ENCODE measurements at regions not wholly inside any gene's neighbourhood (a gene's known extent, or its start where the extent isn't known, plus 50 kb on each side); places are given as distances from the start of the nearest gene placed in this dataset.

- no peak for DNase-seq
Measured at GRCh38 chr18:44258086-44258485, 422.6 kb upstream of the SETBP1 start.

DNA sequence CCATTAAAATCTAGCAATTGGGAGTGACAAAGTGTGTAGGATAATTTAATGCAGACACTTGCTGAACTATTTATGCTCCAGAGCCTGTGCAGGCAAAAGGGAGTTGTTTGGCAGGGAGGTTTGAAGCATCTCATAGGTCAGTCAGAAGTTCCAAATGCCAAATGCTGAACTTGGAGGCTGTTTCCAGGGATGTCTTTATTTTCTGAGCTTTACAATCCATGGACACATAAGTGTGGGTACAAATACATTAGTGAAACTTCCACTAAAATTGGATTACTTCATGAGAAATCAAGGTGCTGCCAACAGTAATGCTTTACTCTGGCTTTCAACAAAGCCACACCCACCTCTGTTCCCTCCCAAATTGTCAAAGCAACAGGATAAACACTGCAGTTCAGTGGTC, 422.1 kb upstream of the SETBP1 start:
- DNase-seq = no peak

GRCh38 chr18:44259610-44260009, 421.1 kb upstream of the SETBP1 start:
- no peak for DNase-seq

- no peak for DNase-seq
Measured at GRCh38 chr18:44265437-44265836, 415.3 kb upstream of the SETBP1 start.

GRCh38 chr18:44273298-44273697, 407.4 kb upstream of the SETBP1 start:
- no peak for DNase-seq

DNA sequence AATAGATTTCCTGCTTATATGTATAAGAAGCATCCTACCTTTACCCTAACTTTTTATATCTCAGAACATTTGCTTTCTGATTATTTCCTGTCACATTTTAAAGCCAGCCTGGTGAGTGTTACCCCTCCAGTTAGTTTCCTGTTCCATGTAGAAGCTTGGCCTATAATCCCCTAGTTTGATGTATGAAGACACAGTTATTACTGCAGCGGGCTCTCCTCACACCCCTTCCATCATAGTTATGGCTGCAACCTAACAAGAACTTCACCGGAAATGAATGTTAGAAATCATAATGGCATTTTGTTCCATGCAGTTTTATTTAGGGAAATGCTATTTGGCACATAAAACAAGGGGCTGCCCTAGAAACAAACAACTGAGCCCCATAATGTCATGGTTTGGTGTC, 400.2 kb upstream of the SETBP1 start:
- DNase-seq = no peak

GRCh38 chr18:44286049-44286448, 394.6 kb upstream of the SETBP1 start:
- no peak for DNase-seq

DNA sequence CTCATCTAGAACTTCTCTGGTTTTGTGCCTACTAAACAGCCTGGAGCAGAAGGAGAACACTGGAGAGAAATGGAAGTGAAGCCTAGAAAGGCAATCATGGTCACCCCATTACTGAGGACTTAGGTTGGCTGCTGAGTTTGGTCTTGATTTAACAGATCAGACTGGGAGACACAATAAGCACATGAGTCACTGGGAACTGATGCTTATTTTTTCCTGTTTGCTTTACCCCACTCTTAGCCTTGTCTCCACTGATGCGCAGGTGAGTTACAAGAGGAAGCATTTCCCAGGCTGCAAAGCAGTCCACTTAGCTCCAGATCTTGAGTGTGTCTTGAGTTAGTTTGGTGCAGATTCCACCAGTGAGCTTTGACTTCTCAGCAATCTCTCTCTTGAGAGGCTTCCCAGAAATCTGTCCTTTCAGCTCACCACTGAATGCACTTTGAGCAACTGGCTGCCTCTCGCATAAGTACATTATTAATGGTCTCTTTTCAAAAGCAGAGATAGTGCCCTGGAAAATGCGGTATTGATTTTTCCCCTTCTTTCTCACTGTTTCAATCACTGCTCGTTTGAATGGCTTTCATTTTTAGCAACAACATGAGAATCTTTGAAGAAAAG, 390.2 kb upstream of the SETBP1 start:
- no peak for DNase-seq

- no peak for DNase-seq
Measured at GRCh38 chr18:44298566-44298965, 382.1 kb upstream of the SETBP1 start.

GRCh38 chr18:44309185-44309584, 371.5 kb upstream of the SETBP1 start:
- no peak for DNase-seq

DNA sequence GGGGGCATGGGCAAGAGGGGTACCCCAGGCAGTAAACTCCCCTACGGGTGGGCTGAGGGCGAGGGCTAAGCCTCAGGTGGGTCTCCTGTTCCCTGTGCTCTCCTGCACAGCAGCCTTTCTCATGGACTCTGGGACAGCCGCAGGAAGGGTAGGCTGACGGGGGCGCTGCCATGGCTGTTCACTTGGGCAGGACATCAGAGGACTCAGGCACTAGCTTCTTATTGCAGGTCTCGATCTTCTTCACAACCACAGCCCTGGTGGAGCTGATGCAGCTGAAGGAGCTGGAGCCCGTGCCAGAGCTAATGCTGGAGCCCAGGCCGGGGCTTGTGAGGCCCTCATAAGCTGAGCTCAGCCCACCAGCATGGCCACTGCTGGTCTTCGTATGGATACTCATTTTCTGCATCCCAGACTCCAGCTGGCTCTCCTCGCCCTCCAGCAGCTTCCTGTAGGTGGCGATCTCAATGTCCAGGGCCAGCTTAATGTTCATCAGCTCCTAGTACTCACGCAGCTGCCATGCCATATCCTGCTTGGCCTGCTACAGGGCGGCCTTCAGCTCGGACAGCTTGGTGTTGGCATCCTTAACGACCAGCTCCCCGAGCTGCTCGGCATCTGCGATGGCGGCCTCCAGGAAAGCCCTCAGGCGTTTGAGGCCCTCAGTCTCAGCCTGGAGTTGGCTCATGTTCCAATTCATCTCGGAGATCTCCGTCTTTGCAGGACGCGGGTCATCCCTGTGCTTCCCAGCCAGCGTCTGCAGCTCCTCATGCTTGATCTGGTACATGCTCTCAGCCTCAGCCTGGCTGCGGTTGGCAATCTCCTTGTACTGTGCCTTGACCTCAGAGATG, 359.8 kb upstream of the SETBP1 start:
- DNase-seq = no peak

GRCh38 chr18:44321868-44322590, 358.7 kb upstream of the SETBP1 start:
- no peak for DNase-seq

DNA sequence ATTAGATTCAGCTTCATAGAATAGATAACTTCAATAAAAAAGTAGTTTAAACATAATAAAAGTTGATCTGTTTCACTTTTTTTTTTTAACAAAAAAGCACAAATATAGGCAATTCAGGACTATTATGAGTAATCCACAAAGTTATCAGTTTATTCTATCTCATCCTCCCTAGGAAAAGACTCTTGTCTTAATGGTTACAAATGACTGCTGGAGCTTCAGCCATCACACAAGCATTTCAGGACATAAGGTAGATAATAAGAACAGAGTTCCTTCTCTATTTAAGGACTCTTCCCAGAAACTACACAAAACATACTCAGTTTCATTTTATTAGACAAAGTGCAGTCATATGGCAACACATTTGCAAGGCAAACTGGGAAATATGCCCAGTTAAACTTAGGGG, 357.6 kb upstream of the SETBP1 start:
- no peak for DNase-seq

- DNase-seq = no peak
Measured at GRCh38 chr18:44324361-44324760, 356.3 kb upstream of the SETBP1 start.

DNA sequence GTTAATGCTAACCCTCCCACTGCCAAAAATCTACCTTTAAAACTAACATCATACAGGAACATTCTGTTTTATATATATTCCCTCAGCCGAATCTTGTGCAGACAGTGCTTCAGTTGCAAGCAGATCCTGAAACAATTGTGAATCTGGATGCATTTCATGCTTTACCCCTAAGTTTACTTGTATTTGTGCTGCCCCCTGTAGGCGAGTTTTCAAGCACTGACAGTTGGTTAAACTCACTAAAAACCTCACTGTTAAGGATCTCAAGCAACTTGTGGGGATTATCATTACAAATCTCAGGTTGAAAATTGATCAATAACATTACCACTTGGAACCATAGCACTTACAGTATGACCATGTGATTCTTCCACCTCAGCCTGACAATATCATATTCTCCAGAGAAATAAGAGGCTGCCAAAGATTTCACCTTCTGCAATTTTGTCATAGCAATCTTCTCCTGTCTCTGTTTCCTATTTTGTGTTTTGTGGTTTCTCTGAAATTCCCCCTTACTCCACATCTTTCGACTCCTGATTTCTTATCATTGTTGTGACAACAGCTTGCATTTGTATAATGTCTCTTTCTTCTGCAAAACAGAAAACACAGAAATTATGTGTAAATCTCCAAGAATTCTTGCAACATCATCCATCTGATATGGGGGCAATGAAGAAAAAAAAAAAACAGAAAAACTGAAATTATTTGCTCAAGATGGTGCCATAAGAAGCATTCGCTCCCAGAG, 354.6 kb upstream of the SETBP1 start:
- peak; percentile 6 for DNase-seq

- no peak for DNase-seq
Measured at GRCh38 chr18:44331656-44332570, 348.8 kb upstream of the SETBP1 start.

DNA sequence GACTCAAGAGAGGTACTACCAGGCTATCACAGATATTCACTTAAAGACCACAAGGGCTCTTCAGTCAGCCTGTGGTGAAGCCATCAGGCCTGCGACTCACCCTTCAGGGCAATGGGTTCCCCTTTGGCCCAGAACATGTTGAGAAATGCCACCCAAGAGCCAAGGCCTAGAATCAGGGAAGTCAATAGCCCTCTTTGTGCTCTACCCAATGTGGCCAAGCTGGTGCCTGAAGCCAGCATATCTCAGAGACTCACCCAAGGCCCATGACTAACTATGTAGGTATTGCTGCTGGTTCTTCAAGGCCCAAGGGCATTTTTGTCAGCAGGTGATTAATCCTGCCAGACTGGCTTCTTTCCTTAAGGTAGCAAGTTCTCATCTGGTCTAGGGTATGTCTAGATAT, 338.9 kb upstream of the SETBP1 start:
- no peak for DNase-seq

GRCh38 chr18:44342162-44342561, 338.5 kb upstream of the SETBP1 start:
- DNase-seq = no peak

GRCh38 chr18:44342946-44343345, 337.7 kb upstream of the SETBP1 start:
- DNase-seq = no peak

DNA sequence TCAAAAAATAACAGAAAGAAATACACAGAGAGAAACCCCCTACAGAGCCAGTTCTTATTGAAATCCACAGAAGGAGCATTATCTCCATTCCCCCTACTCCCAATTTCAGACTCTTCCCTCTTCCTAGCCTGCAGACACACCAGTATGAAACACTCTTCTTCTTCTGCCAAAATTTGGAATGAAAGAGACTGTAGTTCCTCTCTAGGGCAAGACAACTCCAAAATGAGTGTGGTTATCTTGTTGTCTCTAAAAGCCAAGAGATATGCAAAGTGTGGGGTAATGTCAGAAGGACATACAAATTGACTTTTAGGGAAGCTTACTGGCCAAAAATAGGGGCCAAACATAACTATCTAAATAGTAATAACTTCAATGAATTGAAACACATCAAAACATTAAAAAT, 337.1 kb upstream of the SETBP1 start:
- DNase-seq = no peak

GRCh38 chr18:44356566-44357157, 324.0 kb upstream of the SETBP1 start:
- no peak for DNase-seq

GRCh38 chr18:44358402-44358801, 322.3 kb upstream of the SETBP1 start:
- DNase-seq = no peak
